Aorta (tissue), 5 donors: ENCODE measurements at regions not wholly inside any gene's neighbourhood (a gene's known extent, or its start where the extent isn't known, plus 50 kb on each side); places are given as distances from the start of the nearest gene placed in this dataset.

Experiments
- ATAC-seq: fragments of 200-7000 bp; cut with Tn5 transposase; one replicate; pipeline ENCODE4 v1.9.1; 2022; ENCODE audit warnings: moderate library complexity; ENCODE audit not compliant: low FRiP score
- DNase-seq, 2 donors: peaks; one replicate each; pipeline ENCODE4 v3.0.0-alpha.2; 2020
- H3K27ac ChIP-seq, 2 donors: one replicate each; pipeline ENCODE4 v1.5.1; 2013; ENCODE audit warnings: low read length in 2 of 2, mild to moderate bottlenecking in 2 of 2, moderate library complexity in 2 of 2, control low read depth in 1 of 2, inconsistent platforms in 1 of 2, low read depth in 1 of 2
- H3K27me3 ChIP-seq, 2 donors: one replicate each; pipeline ENCODE4 v1.6.1; 2013; ENCODE audit warnings: control low read depth in 1 of 2, low read length in 1 of 2, mild to moderate bottlenecking in 1 of 2, moderate library complexity in 1 of 2; ENCODE audit not compliant: insufficient read depth in 2 of 2, control insufficient read depth in 1 of 2
- H3K36me3 ChIP-seq, 2 donors: one replicate each; pipeline ENCODE4 v1.6.1; 2013; ENCODE audit warnings: control low read depth in 1 of 2, low read length in 1 of 2, mild to moderate bottlenecking in 1 of 2; ENCODE audit not compliant: insufficient read depth in 2 of 2, control insufficient read depth in 1 of 2
- H3K4me1 ChIP-seq, 2 donors: one replicate each; pipeline ENCODE4 v1.6.1; 2013; ENCODE audit warnings: low read length in 2 of 2, control low read depth in 1 of 2, mild to moderate bottlenecking in 1 of 2, moderate library complexity in 1 of 2; ENCODE audit not compliant: insufficient read depth in 2 of 2, control insufficient read depth in 1 of 2
- H3K4me3 ChIP-seq, 2 donors: one replicate each; pipeline ENCODE4 v1.5.1; 2013; ENCODE audit warnings: low read length in 2 of 2, control low read depth in 1 of 2, mild to moderate bottlenecking in 1 of 2
- H3K9me3 ChIP-seq: one replicate; pipeline ENCODE4 v1.6.1; 2013; ENCODE audit warnings: mild to moderate bottlenecking, low read length; ENCODE audit not compliant: control insufficient read depth
- WGBS, 2 donors: extraction: QIAGEN DNeasy Blood & Tissue Kit; methylation state at CpG; one replicate each; pipeline ENCODE4 v1.1.7; 2013; 5-methylcytosine and 5-hydroxymethylcytosine counted together
- intact Hi-C, 2 donors: fragments of 100-400 bp; cut with DNase I; formaldehyde crosslinking; loops; one replicate each; pipeline versions ENCODE4 v1.14.2 to v1.15.0; 2022
- donor health status: healthy with polysubstance abuse.
- donor health status: Bipolar disorder and iron deficiency.
- donor health status: DM: no; HTN: no; CAD: no.
- donor health status: DM: no; HTN: no; CAD: no.
- donor health status: DM: yes; HTN: yes; CAD: no.

DNA sequence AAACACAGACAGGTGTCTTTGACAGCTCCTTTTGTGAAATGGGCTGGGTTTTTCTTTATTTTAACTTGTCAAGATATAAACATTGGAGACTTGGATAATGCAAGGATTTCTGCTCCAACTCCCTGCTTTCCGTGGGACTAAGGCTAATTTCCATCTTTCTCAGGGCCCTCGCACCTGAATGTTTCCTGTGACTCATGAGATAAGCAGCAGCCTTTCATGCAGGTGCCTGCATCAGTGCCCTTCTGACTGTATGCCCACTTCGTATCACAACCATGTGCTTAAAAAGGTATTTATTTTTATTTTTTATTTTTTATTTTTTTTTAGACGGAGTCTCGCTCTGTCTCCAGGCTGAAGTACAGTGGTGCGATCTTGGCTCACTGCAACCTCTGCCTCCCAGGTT, 736.1 kb downstream of the DOK5 start:
- 73 to 77% methylated on average over 6 of the region's 6 CpGs for WGBS, 2 donors

DNA sequence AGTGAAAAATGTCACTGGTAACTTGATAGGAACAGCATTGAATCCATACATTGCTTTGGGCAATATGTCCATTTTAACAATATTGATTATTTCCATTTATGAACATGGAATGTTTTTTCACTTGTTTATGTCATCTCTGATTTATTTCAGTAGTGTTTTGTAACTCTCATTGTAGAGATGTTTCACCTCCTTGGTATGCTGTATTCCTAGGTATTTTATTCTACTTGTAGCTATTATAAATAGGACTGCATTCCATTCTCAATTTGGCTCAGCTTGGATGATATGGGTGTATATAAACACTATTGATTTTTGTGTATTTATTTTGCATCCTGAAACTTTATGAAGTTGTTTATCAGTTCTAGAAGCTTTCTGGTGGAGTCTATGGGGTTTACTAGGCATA, 730.3 kb downstream of the DOK5 start:
- ATAC-seq = no peak
- intact Hi-C loops = no loop called here
- Histone ChIP-seq H3K9me3 (no peaks in the 10 kb centered on the region), H3K4me3 (no peak overlapping the region), H3K36me3 (no peaks in the 10 kb centered on the region), H3K4me1 (no peaks in the 10 kb centered on the region), H3K27ac (no peak overlapping the region), H3K27me3 (no peaks in the 10 kb centered on the region)
- DNase-seq = no peak

More for the DNA sequence above, 736.1 kb downstream of the DOK5 start:
- no peak for ATAC-seq
- Histone ChIP-seq H3K4me1 (no peaks in the 10 kb centered on the region), H3K4me3 (no peak overlapping the region), H3K27ac (no peak overlapping the region), H3K27me3 (no peaks in the 10 kb centered on the region), H3K36me3 (no peaks in the 10 kb centered on the region), H3K9me3 (no peaks in the 10 kb centered on the region)
- DNase-seq = no peak
- intact Hi-C loops = no loop called here

GRCh38 chr20:55200317-55200716, 724.9 kb downstream of the DOK5 start:
- 67 to 93% methylated on average over 1 of the region's 1 CpG for WGBS, 2 donors
- ATAC-seq = no peak
- Histone ChIP-seq H3K27me3 (no peaks in the 10 kb centered on the region), H3K4me1 (no peaks in the 10 kb centered on the region), H3K36me3 (no peaks in the 10 kb centered on the region), H3K9me3 (no peaks in the 10 kb centered on the region), H3K27ac (no peak overlapping the region), H3K4me3 (no peak overlapping the region)
- intact Hi-C loops = no loop called here
- no peak for DNase-seq

- Histone ChIP-seq H3K9me3 (no peaks in the 10 kb centered on the region), H3K27ac (no peak overlapping the region), H3K4me1 (no peaks in the 10 kb centered on the region), H3K4me3 (no peak overlapping the region), H3K27me3 (no peaks in the 10 kb centered on the region), H3K36me3 (no peaks in the 10 kb centered on the region)
- intact Hi-C loops = no loop called here
- 63 to 76% methylated on average over 2 of the region's 2 CpGs for WGBS, 2 donors
- DNase-seq (no peak), ATAC-seq (no peak)
Measured at GRCh38 chr20:55194947-55195346, 719.6 kb downstream of the DOK5 start.

- no peak overlapping the region for H3K27ac ChIP-seq
- ATAC-seq = no peak
Measured at GRCh38 chr20:55186228-55186627, 710.8 kb downstream of the DOK5 start.

DNA sequence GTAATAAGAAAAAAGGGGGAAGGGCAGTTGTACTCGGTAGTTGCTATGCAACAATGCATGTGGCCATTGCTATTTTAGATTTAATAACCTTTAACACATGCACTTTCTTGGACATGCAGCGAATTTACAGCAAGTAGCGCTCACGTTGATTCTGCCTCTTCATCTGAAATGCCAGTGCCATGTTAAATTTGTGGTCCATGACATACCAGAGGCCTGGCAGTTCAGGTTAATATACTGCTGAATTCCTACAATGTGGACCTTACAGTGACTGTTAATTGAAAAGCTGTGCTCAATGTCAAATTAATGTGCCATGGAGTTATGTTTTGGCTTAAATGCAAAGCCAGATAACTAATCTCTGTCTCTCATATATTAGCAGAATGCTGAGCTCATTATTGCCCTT, 699.7 kb downstream of the DOK5 start:
- ATAC-seq (no peak), DNase-seq (no peak)
- no peaks in the 10 kb centered on the region for H3K36me3 ChIP-seq
- H3K9me3 ChIP-seq = peaks cover 3% of the 10 kb centered on the region
- H3K4me3 ChIP-seq = no peak overlapping the region
- intact Hi-C loops = no loop called here
- H3K4me1 ChIP-seq = no peaks in the 10 kb centered on the region
- no peak overlapping the region for H3K27ac ChIP-seq
- H3K27me3 ChIP-seq = no peaks in the 10 kb centered on the region
- WGBS, 2 donors = 71 to 72% methylated on average over 4 of the region's 4 CpGs

More at GRCh38 chr20:55186228-55186627, 710.8 kb downstream of the DOK5 start:
- WGBS, 2 donors = 48 to 75% methylated on average over 2 of the region's 2 CpGs
- Histone ChIP-seq H3K9me3 (peaks cover 1% of the 10 kb centered on the region), H3K27me3 (no peaks in the 10 kb centered on the region), H3K36me3 (no peaks in the 10 kb centered on the region), H3K4me3 (no peak overlapping the region), H3K4me1 (no peaks in the 10 kb centered on the region)
- DNase-seq = no peak
- intact Hi-C loops = no loop called here

GRCh38 chr20:55174635-55175034, 699.2 kb downstream of the DOK5 start:
- DNase-seq (no peak), ATAC-seq (no peak)
- Histone ChIP-seq H3K4me3 (no peak overlapping the region), H3K36me3 (no peaks in the 10 kb centered on the region), H3K9me3 (no peaks in the 10 kb centered on the region), H3K4me1 (no peaks in the 10 kb centered on the region), H3K27me3 (no peaks in the 10 kb centered on the region), H3K27ac (no peak overlapping the region)
- intact Hi-C loops = no loop called here
- 72 to 86% methylated on average over 1 of the region's 1 CpG for WGBS, 2 donors

DNA sequence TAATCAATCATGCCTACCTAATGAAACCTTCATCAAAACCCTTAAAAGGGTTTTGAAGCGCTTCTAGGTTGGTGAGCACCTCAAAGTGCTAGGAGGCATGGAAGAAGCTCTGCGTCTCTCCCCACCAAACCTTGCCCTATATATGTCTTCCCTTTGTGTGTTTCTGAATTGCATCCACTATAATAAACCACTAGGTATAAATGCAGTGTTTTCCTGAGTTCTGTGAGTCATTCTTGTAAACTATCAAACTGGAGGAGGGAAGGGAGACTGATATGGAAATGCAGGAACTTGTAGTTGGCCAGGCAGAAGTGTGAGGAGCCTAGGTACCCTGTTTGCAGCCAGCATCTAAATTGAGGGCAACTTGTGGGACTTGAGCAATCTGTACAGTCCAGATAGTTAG, 698.8 kb downstream of the DOK5 start:
- WGBS, 2 donors = 49 to 50% methylated on average over 2 of the region's 2 CpGs
- Histone ChIP-seq H3K9me3 (no peaks in the 10 kb centered on the region), H3K27ac (no peak overlapping the region), H3K27me3 (no peaks in the 10 kb centered on the region), H3K36me3 (no peaks in the 10 kb centered on the region), H3K4me1 (no peaks in the 10 kb centered on the region), H3K4me3 (no peak overlapping the region)
- ATAC-seq = no peak
- intact Hi-C loops = no loop called here
- no peak for DNase-seq

DNA sequence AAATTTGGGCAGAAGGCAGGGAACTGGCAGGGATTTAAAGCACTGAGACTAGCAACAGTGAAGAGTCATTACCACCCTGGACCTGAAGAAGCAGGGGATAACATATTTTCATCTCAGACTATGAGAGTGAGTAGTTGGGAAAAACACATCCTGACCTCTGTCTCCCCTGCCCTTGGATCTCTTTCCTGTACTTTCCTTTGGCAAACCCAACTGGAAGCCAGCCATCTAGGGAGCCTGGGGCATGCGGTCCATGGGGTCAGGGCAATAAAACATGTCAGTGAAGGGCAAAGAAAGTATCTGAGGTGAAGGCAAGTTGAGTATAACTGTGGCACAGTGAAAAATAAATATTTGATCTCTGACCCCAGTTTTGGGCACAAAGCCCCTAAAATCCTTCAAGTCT, 698.2 kb downstream of the DOK5 start:
- ATAC-seq (no peak), DNase-seq (no peak)
- Histone ChIP-seq H3K27ac (no peak overlapping the region), H3K36me3 (no peaks in the 10 kb centered on the region), H3K9me3 (no peaks in the 10 kb centered on the region), H3K27me3 (no peaks in the 10 kb centered on the region), H3K4me1 (no peaks in the 10 kb centered on the region), H3K4me3 (no peak overlapping the region)
- WGBS, 2 donors = 33 to 35% methylated on average over 1 of the region's 1 CpG
- intact Hi-C loops = no loop called here
